Lower leg skin (tissue), 3 donors: ENCODE measurements at regions not wholly inside any gene's neighbourhood (a gene's known extent, or its start where the extent isn't known, plus 50 kb on each side); places are given as distances from the start of the nearest gene placed in this dataset.

Experiments
- POLR2A ChIP-seq, 2 donors: fragments of 450-650 bp; IDR thresholded peaks; one replicate each; pipeline ENCODE4 v1.6.1; 2016 to 2017; ENCODE audit warnings: antibody characterized with exemption in 2 of 2, mild to moderate bottlenecking in 1 of 2, moderate library complexity in 1 of 2
- TF ChIP-seq, protein P1 (sequence below), 3 donors: fragments of 450-650 bp; IDR thresholded peaks; one replicate each; pipeline ENCODE4 v1.5.1; 2016; ENCODE audit warnings: antibody characterized with exemption in 3 of 3, mild to moderate bottlenecking in 3 of 3, moderate library complexity in 2 of 3

DNA sequence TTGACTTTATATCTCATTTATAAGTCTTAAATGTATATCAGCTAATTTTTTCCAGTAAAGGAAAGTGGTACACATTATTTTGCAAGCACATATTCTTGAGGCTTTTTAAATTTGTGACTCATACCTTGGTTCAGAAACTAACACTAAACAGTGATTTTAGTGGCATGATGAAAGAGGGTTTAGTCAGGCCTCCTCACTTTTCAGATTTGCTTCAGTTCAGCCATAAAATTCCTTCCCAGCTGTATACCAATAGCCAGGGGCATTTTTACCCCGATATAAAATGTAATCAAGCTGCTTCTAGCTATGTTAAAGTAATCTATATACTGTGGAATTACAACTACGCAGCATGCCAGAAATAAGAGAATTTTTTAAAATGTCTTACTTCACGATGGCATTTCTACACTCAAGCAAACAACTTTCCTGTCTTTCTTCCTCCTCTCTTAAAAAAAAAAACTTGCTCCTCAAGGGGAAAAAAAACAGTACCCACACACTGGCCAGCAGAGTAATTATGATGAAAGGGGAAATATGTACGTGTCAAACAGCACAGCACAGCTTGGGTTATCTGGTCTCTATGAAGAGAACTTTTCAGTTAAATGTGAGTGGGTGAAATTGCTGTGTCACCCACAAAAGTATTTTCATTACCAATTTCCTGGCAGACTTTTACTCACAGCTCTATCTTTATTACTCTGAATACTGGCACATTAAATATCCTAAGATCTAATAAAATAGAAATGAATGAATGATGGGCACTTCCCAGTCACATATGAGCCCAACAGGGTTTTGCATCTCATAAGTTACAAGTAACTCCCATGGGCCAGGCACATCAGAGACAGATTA lies 244.8 kb upstream of the TENT5A start:
- TF ChIP-seq, protein P1, sequence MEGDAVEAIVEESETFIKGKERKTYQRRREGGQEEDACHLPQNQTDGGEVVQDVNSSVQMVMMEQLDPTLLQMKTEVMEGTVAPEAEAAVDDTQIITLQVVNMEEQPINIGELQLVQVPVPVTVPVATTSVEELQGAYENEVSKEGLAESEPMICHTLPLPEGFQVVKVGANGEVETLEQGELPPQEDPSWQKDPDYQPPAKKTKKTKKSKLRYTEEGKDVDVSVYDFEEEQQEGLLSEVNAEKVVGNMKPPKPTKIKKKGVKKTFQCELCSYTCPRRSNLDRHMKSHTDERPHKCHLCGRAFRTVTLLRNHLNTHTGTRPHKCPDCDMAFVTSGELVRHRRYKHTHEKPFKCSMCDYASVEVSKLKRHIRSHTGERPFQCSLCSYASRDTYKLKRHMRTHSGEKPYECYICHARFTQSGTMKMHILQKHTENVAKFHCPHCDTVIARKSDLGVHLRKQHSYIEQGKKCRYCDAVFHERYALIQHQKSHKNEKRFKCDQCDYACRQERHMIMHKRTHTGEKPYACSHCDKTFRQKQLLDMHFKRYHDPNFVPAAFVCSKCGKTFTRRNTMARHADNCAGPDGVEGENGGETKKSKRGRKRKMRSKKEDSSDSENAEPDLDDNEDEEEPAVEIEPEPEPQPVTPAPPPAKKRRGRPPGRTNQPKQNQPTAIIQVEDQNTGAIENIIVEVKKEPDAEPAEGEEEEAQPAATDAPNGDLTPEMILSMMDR (IDR thresholded peaks at IDR 0.05) = no peak
- no peak for TF ChIP-seq POLR2A (IDR thresholded peaks at IDR 0.05)
